GM18498 (cell line): ENCODE measurements at regions not wholly inside any gene's neighbourhood (a gene's known extent, or its start where the extent isn't known, plus 50 kb on each side); places are given as distances from the start of the nearest gene placed in this dataset.

Experiments
- ATAC-seq: cut with Tn5 transposase; IDR thresholded peaks from one replicate; pipeline ENCODE4 v1.9.1; 2021; ENCODE audit warnings: mild to moderate bottlenecking, moderate library complexity; ENCODE audit not compliant: unreplicated experiment

- peak; percentile 89 for ATAC-seq
These were observed 69.0 kb upstream of the VOPP1 start for GRCh38 chr7:55641273-55641691.

DNA sequence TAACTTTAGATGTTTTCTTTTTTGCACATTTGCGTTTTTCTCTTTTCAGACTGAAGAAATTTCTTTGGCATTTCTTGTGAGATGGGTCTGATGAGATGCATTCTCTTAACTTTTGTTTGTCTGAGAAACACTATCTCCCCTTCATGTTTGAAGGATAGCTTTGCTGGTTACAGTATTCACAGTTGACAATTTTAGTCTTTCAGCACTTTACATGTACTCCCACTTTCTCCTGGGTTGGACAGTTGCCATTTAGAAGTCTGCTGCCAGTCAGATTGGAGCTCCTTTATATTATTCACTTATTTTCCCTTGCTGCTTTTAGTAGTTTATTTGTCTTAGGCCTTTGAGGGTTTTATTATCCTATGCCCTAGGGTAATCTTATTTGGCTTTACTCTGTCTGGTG lies 67.3 kb upstream of the VOPP1 start:
- no peak for ATAC-seq

DNA sequence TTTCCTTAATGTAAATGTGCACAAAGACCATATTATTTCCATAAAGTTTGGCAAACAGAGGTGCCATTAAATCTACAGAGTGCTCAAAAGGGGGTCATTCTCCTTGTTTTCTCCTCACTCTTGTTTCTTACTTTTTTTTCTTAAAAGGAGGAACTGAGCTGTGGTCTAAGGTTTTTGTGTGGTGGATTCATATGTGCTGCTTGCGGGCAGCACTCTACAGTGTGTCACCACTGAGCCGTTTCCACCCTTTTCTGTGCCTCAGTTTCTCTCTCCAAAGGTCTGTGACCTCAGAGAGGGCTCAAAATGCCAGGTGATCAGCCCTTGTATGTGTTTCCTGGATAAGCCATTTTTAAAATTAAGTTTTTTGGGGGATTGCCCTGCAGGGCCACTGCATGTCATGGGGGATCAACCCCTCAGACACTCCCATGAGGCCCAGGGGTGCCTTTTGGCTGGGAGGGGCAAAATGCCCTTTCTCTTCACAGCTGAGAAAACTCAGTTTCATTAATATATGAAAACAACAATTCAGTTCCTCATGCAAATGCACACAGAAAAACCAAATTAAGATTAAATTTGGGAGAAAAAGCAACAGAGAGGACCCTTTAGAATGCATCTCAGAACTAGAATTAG lies 56.9 kb upstream of the VOPP1 start:
- ATAC-seq = no peak

- ATAC-seq = no peak
These were observed 52.5 kb upstream of the VOPP1 start for GRCh38 chr7:55624813-55625212.

GRCh38 chr7:55623617-55624016 lies 51.3 kb upstream of the VOPP1 start:
- no peak for ATAC-seq

DNA sequence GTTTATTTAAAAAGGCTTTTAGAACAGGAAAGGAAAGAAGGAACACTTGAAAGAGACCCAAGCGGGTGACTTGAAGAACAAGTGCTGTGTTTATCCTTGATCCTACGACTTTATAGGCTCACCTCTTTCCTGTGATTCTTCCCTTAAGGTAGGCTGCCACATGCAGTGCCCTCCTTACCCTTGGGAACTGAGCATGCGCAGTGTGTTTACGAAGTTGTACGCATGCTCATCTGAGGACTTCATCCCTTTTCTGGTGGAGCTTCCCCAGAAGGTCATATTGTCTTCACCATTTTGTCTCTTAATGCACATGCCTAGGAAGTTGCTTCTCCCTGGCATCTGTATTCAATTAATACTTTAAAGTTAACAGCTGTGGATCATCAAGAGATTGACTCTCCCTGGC lies 49.9 kb upstream of the VOPP1 start:
- ATAC-seq = no peak
